Caco-2 (cell line): ENCODE measurements at regions not wholly inside any gene's neighbourhood (a gene's known extent, or its start where the extent isn't known, plus 50 kb on each side); places are given as distances from the start of the nearest gene placed in this dataset.
"Not testable (repeated sequence)": the region's sequence is repeated elsewhere in the genome, so short reads cannot be mapped to it uniquely, and the experiment has no call there.

Experiments
- BruUV-seq: library from RNA; stranded (reverse); fragments of 400-500 nt; replicated peaks from 2 replicates; lab custom pipeline; 2021; lab: Mats Ljungman, UMichigan
- CTCF ChIA-PET: fragments of 300-600 bp; sonication (Branson Sonifier 250); formaldehyde crosslinking; loops from one replicate; lab custom pipeline; 2022; ENCODE audit warnings: antibody characterized with exemption; lab: Charles Lee
- POLR2A ChIA-PET: fragments of 300-600 bp; sonication (Branson Sonifier 250); formaldehyde crosslinking; loops from one replicate; lab custom pipeline; 2022; ENCODE audit warnings: antibody characterized with exemption; lab: Charles Lee
- DNase-seq, 2 experiments: peaks; one replicate each; pipeline versions ENCODE4 v3.0.0 to v3.0.0-alpha.2; 2020 to 2022
- H3K27me3 ChIP-seq: replicated peaks from 2 replicates; pipeline ENCODE4 v1.6.0; 2011; ENCODE audit warnings: low read length; ENCODE audit not compliant: control insufficient read depth, insufficient read depth
- H3K36me3 ChIP-seq: 2 replicates; pipeline ENCODE4 v1.5.1; 2011; ENCODE audit warnings: low read length; ENCODE audit not compliant: control insufficient read depth, insufficient read depth
- H3K4me1 ChIP-seq: fragments of 250-450 bp; sonication (Bioruptor Pico); 2 replicates; pipeline ENCODE4 v1.5.1; 2020; ENCODE audit warnings: mild to moderate bottlenecking
- H3K4me3 ChIP-seq: 2 replicates; pipeline ENCODE4 v1.5.1; 2011; ENCODE audit warnings: low read depth, mild to moderate bottlenecking, control low read depth, low read length
- H3K9me3 ChIP-seq: fragments of 250-450 bp; sonication (Bioruptor Pico); 2 replicates; pipeline ENCODE4 v1.5.1; 2020; ENCODE audit warnings: mild to moderate bottlenecking, moderate library complexity
- H3K27ac Mint-ChIP-seq: one replicate; pipeline ENCODE4 v1.8.0; 2022; ENCODE audit warnings: mixed read lengths; ENCODE audit not compliant: unreplicated experiment
- H3K27me3 Mint-ChIP-seq: one replicate; pipeline ENCODE4 v1.8.0; 2022; ENCODE audit warnings: mixed read lengths; ENCODE audit not compliant: insufficient read depth, unreplicated experiment
- H3K36me3 Mint-ChIP-seq: one replicate; pipeline ENCODE4 v1.8.0; 2022; ENCODE audit warnings: mild to moderate bottlenecking, mixed read lengths; ENCODE audit not compliant: insufficient read depth, unreplicated experiment
- H3K4me1 Mint-ChIP-seq: one replicate; pipeline ENCODE4 v1.8.0; 2022; ENCODE audit warnings: low read depth, mixed read lengths; ENCODE audit not compliant: unreplicated experiment
- H3K4me3 Mint-ChIP-seq: one replicate; pipeline ENCODE4 v1.8.0; 2022; ENCODE audit warnings: mild to moderate bottlenecking, moderate library complexity, mixed read lengths; ENCODE audit not compliant: unreplicated experiment
- H3K9me3 Mint-ChIP-seq: one replicate; pipeline ENCODE4 v1.8.0; 2022; ENCODE audit warnings: mixed read lengths; ENCODE audit not compliant: unreplicated experiment
- intact Hi-C: fragments of 100-400 bp; cut with micrococcal nuclease; formaldehyde crosslinking; loops from one replicate; pipeline ENCODE4 v1.10.0; 2022; ENCODE audit not compliant: unreplicated experiment
- TF ChIP-seq, protein P1 (sequence below), 2 experiments: fragments of 200-600 bp in 1 of 2; IDR thresholded peaks; 1 replicate in 1 of 2; 2 replicates in 1 of 2; pipeline versions ENCODE4 v1.5.1 to v1.8.0; 2011 to 2022; ENCODE audit warnings: antibody characterized with exemption in 1 of 2, control low read depth in 1 of 2, inconsistent platforms in 1 of 2, low read depth in 1 of 2, low read length in 1 of 2, mild to moderate bottlenecking in 1 of 2, moderate library complexity in 1 of 2; ENCODE audit not compliant: insufficient read depth in 1 of 2, severe bottlenecking in 1 of 2, unreplicated experiment in 1 of 2

GRCh38 chr11:69950621-69951020 lies 127.5 kb upstream of the ANO1 start:
- ChIA-PET CTCF (interaction anchor here (0.8 to 1.3 kb wide), 2 partner anchors 14 to 15 kb away, joined by 3 read pairs; no protein-coding TSS in a partner anchor), POLR2A (no interaction called here)
- no peaks in the 10 kb centered on the region for H3K9me3 ChIP-seq
- H3K4me3 ChIP-seq = no peak overlapping the region
- no peaks in the 10 kb centered on the region for H3K27me3 Mint-ChIP-seq
- H3K4me1 Mint-ChIP-seq = peaks cover 31% of the 10 kb centered on the region
- TF ChIP-seq, protein P1, sequence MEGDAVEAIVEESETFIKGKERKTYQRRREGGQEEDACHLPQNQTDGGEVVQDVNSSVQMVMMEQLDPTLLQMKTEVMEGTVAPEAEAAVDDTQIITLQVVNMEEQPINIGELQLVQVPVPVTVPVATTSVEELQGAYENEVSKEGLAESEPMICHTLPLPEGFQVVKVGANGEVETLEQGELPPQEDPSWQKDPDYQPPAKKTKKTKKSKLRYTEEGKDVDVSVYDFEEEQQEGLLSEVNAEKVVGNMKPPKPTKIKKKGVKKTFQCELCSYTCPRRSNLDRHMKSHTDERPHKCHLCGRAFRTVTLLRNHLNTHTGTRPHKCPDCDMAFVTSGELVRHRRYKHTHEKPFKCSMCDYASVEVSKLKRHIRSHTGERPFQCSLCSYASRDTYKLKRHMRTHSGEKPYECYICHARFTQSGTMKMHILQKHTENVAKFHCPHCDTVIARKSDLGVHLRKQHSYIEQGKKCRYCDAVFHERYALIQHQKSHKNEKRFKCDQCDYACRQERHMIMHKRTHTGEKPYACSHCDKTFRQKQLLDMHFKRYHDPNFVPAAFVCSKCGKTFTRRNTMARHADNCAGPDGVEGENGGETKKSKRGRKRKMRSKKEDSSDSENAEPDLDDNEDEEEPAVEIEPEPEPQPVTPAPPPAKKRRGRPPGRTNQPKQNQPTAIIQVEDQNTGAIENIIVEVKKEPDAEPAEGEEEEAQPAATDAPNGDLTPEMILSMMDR (IDR thresholded peaks at IDR 0.05; ENCODE audit: insufficient read depth in 1 of 2, low read depth in 1 of 2, low read length in 1 of 2, severe bottlenecking in 1 of 2, unreplicated experiment in 1 of 2) = no peak
- H3K4me1 ChIP-seq = peaks cover 42% of the 10 kb centered on the region
- intact Hi-C loops = no loop called here
- no peak overlapping the region for H3K4me3 Mint-ChIP-seq
- no TSS peak for BruUV-seq
- H3K27me3 ChIP-seq = no peaks in the 10 kb centered on the region
- peaks cover 11% of the 10 kb centered on the region for H3K36me3 Mint-ChIP-seq
- peak overlapping the region; percentile 51 for H3K27ac Mint-ChIP-seq
- no peak for DNase-seq
- H3K36me3 ChIP-seq = no peaks in the 10 kb centered on the region
- no peaks in the 10 kb centered on the region for H3K9me3 Mint-ChIP-seq

DNA sequence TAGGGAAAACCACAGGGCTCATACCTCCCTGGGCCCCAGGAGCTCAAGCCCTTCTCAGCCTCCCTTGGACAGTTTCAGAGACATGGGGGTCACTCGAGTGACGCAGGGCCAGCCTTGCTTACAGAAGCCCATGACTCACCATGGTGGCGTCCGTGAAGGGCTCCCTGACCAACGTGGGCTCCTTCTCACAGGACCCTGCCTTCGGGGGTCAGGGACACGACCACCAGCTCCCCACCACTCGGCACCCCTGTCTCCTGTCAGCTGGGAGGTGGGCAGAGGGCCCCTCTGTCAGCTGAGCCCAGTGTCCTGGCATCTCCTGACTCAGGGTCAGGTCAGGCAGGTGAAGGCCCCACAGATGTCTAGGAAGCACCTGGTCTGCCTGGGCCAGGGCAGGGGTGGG lies 126.3 kb upstream of the ANO1 start:
- peaks cover 11% of the 10 kb centered on the region for H3K36me3 Mint-ChIP-seq
- no peaks in the 10 kb centered on the region for H3K9me3 Mint-ChIP-seq
- Histone ChIP-seq H3K4me3 (no peak overlapping the region), H3K36me3 (no peaks in the 10 kb centered on the region), H3K9me3 (no peaks in the 10 kb centered on the region), H3K4me1 (peaks cover 40% of the 10 kb centered on the region), H3K27me3 (no peaks in the 10 kb centered on the region)
- H3K4me3 Mint-ChIP-seq = no peak overlapping the region
- BruUV-seq = no TSS peak
- POLR2A ChIA-PET = no interaction called here
- CTCF ChIA-PET = interaction anchor here (0.8 to 1.5 kb wide), 2 partner anchors 9 to 15 kb away, joined by 3 to 7 read pairs; no protein-coding TSS in a partner anchor
- peak in 1 of 2 experiments; percentile 41 for DNase-seq
- H3K27ac Mint-ChIP-seq = no peak overlapping the region
- TF ChIP-seq, protein P1 (IDR thresholded peaks at IDR 0.05; ENCODE audit: insufficient read depth in 1 of 2, low read depth in 1 of 2, low read length in 1 of 2, severe bottlenecking in 1 of 2, unreplicated experiment in 1 of 2) = no peak
- H3K4me1 Mint-ChIP-seq = peaks cover 31% of the 10 kb centered on the region
- H3K27me3 Mint-ChIP-seq = no peaks in the 10 kb centered on the region
- intact Hi-C loops = no loop called here

- H3K9me3 Mint-ChIP-seq, H3K27me3 ChIP-seq, H3K27me3 Mint-ChIP-seq, H3K36me3 ChIP-seq, DNase-seq, intact Hi-C loops, H3K9me3 ChIP-seq, POLR2A ChIA-PET, BruUV-seq, H3K4me3 ChIP-seq, H3K4me3 Mint-ChIP-seq: not testable (repeated sequence)
- Mint-ChIP-seq H3K4me1 (peaks cover 31% of the 10 kb centered on the region), H3K36me3 (peaks cover 11% of the 10 kb centered on the region), H3K27ac (peak overlapping the region; percentile 0)
- CTCF ChIA-PET = interaction anchor here (0.8 to 1.5 kb wide), 3 partner anchors 8 to 14 kb away, joined by 3 to 7 read pairs (median 3); no protein-coding TSS in a partner anchor
- peaks cover 37% of the 10 kb centered on the region for H3K4me1 ChIP-seq
Measured at GRCh38 chr11:69952229-69952975, 125.7 kb upstream of the ANO1 start.
